ENCODE measurements at regions not wholly inside any gene's neighbourhood (a gene's known extent, or its start where the extent isn't known, plus 50 kb on each side); places are given as distances from the start of the nearest gene placed in this dataset.

DNA sequence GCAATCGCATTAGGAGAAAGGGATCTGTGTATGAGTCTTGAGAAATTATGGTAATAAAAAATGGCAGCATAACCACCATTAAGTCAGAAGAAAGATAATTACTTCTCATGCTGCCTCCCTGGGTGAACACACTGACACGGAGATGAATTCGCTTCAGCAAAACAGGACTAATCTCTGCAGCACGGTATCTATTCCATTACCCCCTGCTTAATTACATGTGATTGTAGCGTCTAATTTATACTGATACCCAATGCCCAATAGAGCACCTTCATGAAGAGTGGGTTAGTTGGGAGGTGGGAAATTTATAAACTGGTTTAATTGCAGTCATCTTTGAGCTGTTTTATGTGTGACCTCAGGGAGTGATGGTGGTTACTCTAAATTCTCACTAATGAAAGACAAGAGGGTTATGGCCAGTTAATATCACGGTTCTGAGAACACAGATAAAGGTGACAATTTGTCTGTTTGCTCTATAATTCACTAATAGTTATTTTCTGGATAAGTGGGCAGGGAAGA, 476.2 kb upstream of the SULF2 start:
- 92 to 97% (median 96%) methylated on average over 6 of the region's 6 CpGs for WGBS, 4 donors
- no peaks in the 10 kb centered on the region for H3K27me3 ChIP-seq
- ATAC-seq (no peak), DNase-seq (no peak)
- H3K36me3 ChIP-seq: no peaks in the 10 kb centered on the region
- H3K9me3 ChIP-seq: peaks cover 0 to 11% (median 0%) of the 10 kb centered on the region in 12 donors
- no peak overlapping the region for H3K4me3 ChIP-seq
- no peaks in the 10 kb centered on the region for H3K4me1 ChIP-seq
- no peak overlapping the region for H3K27ac ChIP-seq
- intact Hi-C loops (cut with DNase I): no loop called here
- no peak for TF ChIP-seq POLR2A (IDR thresholded peaks at IDR 0.05)
- TF ChIP-seq, protein P1, sequence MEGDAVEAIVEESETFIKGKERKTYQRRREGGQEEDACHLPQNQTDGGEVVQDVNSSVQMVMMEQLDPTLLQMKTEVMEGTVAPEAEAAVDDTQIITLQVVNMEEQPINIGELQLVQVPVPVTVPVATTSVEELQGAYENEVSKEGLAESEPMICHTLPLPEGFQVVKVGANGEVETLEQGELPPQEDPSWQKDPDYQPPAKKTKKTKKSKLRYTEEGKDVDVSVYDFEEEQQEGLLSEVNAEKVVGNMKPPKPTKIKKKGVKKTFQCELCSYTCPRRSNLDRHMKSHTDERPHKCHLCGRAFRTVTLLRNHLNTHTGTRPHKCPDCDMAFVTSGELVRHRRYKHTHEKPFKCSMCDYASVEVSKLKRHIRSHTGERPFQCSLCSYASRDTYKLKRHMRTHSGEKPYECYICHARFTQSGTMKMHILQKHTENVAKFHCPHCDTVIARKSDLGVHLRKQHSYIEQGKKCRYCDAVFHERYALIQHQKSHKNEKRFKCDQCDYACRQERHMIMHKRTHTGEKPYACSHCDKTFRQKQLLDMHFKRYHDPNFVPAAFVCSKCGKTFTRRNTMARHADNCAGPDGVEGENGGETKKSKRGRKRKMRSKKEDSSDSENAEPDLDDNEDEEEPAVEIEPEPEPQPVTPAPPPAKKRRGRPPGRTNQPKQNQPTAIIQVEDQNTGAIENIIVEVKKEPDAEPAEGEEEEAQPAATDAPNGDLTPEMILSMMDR (IDR thresholded peaks at IDR 0.05): no peak

DNA sequence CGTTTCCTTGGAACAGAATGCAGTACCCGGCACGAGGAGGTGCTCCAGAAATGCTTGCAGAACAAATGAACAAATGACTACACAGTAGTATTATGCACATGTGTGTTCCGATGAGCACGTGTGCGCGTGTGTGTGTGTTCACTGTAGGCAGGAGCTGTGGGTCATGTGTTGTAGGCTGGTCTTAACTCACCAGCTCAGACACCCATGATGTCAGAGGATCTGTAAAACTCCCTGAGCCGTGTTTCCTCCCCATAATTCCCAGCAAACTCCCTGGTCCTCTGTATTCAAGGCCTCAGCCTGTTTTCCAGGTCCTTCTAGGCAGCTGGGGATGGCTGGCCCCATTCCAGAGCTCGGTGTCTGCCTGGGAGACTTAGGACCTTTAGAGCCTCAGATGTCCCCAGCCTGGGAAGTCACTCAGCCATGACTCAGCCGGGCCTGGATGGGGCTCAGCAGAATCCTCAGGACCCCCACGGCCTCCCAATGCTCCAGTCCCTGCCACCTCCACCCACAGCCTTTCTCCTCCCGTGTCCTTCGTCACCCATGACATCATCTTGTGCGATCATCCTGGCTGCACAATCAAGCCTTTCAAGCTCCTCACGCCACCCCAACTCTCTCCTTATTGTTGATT, 475.0 kb upstream of the SULF2 start:
- H3K27ac ChIP-seq: peak overlapping the region in 1 of 12 donors; percentile 12
- peak; percentile 58 to 74 (median 67) for DNase-seq
- peaks cover 0 to 20% (median 6%) of the 10 kb centered on the region in 12 donors for H3K9me3 ChIP-seq
- 69 to 76% (median 70%) methylated on average over 14 to 15 of the region's 15 CpGs for WGBS, 4 donors
- intact Hi-C loops (cut with DNase I): no loop called here
- H3K36me3 ChIP-seq: no peaks in the 10 kb centered on the region
- peak in 2 of 4 donors; percentile 69 for ATAC-seq
- no peak overlapping the region for H3K4me3 ChIP-seq
- no peaks in the 10 kb centered on the region for H3K4me1 ChIP-seq
- no peaks in the 10 kb centered on the region for H3K27me3 ChIP-seq
- TF ChIP-seq POLR2A (IDR thresholded peaks at IDR 0.05): no peak
- TF ChIP-seq, protein P1 (IDR thresholded peaks at IDR 0.05): no peak

DNA sequence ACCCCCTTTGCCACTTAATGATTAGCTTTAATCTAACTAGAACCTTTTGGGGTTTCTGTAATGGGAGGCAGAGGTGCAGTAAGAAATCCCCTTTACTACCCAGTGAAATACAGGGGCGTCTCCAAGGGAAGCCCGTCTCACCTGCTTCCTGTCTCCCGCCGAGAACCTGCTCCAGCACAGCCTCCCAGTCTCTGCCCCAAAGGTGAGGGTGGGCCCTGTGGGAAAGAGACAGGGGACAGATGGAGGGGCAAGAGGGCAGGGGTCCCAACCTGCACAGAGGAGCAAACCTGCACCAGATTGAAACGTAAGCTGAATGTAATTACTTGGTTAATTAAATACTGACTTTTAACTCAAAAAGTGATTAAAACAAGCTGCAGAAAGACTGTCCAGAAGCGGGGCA, 474.2 kb upstream of the SULF2 start:
- Histone ChIP-seq H3K36me3 (no peaks in the 10 kb centered on the region), H3K27me3 (no peaks in the 10 kb centered on the region), H3K27ac (no peak overlapping the region), H3K9me3 (peaks cover 0 to 20% (median 6%) of the 10 kb centered on the region in 12 donors), H3K4me3 (no peak overlapping the region), H3K4me1 (no peaks in the 10 kb centered on the region)
- TF ChIP-seq, protein P1 (IDR thresholded peaks at IDR 0.05): no peak
- no peak for TF ChIP-seq POLR2A (IDR thresholded peaks at IDR 0.05)
- intact Hi-C loops (cut with DNase I): no loop called here
- ATAC-seq (no peak), DNase-seq (no peak)
- 71 to 84% (median 80%) methylated on average over 6 of the region's 6 CpGs for WGBS, 4 donors

DNA sequence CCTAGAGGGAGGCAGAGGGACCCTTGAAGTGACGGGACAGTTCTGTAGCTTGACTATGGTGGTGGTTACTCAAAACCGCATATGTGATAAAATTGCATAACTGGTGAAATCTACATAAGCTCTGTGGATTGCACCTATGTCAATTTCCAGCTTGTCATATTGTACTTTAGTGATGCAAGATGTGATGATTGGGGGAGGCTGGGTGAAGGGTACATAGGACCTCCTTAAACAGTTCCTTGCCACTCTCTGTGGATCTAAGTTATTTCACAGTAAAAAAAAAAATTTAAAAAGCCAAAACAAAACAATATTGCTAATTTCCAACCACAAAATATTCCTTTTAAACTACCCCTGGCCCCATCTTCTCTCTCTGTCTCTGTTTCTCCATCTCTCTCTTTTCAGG, 472.6 kb upstream of the SULF2 start:
- H3K27ac ChIP-seq: no peak overlapping the region
- intact Hi-C loops (cut with DNase I): no loop called here
- WGBS, 4 donors: 92 to 94% (median 93%) methylated on average over 2 of the region's 2 CpGs
- no peaks in the 10 kb centered on the region for H3K4me1 ChIP-seq
- H3K9me3 ChIP-seq: peaks cover 0 to 20% (median 6%) of the 10 kb centered on the region in 12 donors
- DNase-seq (no peak), ATAC-seq (no peak)
- no peak overlapping the region for H3K4me3 ChIP-seq
- H3K27me3 ChIP-seq: no peaks in the 10 kb centered on the region
- H3K36me3 ChIP-seq: no peaks in the 10 kb centered on the region
- no peak for TF ChIP-seq POLR2A (IDR thresholded peaks at IDR 0.05)

DNA sequence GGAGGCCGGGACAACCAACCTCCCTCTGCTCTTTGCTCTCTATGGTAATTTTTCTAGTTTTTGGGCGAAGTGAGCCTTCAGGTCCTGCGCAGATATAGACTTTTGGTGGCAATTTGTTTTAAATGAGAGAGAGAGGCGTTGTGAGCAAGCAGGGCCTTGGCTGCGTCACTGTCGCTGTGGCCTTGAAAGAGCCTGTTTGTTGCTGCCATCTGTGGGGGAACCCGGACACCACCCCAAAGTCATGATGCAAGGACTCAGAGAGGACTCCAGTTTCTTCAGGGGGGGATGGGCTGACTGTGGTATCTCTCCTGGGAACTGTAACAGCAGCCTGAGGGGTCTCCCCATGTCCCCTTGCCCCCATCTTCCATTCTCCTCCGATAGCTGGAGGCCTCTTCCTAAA, 462.7 kb upstream of the SULF2 start:
- Histone ChIP-seq H3K27me3 (no peaks in the 10 kb centered on the region), H3K36me3 (no peaks in the 10 kb centered on the region), H3K4me1 (peaks cover 0 to 8% (median 0%) of the 10 kb centered on the region in 12 donors), H3K27ac (no peak overlapping the region), H3K4me3 (no peak overlapping the region), H3K9me3 (no peaks in the 10 kb centered on the region)
- DNase-seq (no peak), ATAC-seq (no peak)
- no peak for TF ChIP-seq POLR2A (IDR thresholded peaks at IDR 0.05)
- TF ChIP-seq, protein P1 (IDR thresholded peaks at IDR 0.05): no peak
- 83 to 95% (median 89%) methylated on average over 8 of the region's 8 CpGs for WGBS, 4 donors
- intact Hi-C loops (cut with DNase I): no loop called here
